RWPE2 (cell line): ENCODE measurements at regions not wholly inside any gene's neighbourhood (a gene's known extent, or its start where the extent isn't known, plus 50 kb on each side); places are given as distances from the start of the nearest gene placed in this dataset.
A peak's percentile ranks its signal among the peaks of the same experiment; 100 is the strongest.

Experiments used
- ATAC-seq: fragments of 200-7000 bp; cut with Tn5 transposase; 3 replicates; pipeline ENCODE4 v1.9.1; 2021; ENCODE audit warnings: low read depth
- DNase-seq: peaks from one replicate; pipeline ENCODE4 v3.0.0-alpha.2; 2020; ENCODE audit warnings: low spot score
- H3K27ac ChIP-seq: fragments of 450-650 bp; 2 replicates; pipeline ENCODE4 v1.5.1; 2017; ENCODE audit warnings: mild to moderate bottlenecking; ENCODE audit not compliant: poor library complexity, severe bottlenecking
- H3K27me3 ChIP-seq: fragments of 250-450 bp; sonication (Bioruptor Pico); 2 replicates; pipeline ENCODE4 v1.5.1; 2021; ENCODE audit warnings: mild to moderate bottlenecking, moderate library complexity; ENCODE audit not compliant: insufficient read depth, poor library complexity, severe bottlenecking
- H3K36me3 ChIP-seq: fragments of 250-450 bp; sonication (Bioruptor Pico); 2 replicates; pipeline ENCODE4 v1.5.1; 2020; ENCODE audit warnings: low read depth, mild to moderate bottlenecking, moderate library complexity
- H3K4me1 ChIP-seq: fragments of 250-450 bp; sonication (Bioruptor Pico); 2 replicates; pipeline ENCODE4 v1.5.1; 2021; ENCODE audit warnings: mild to moderate bottlenecking, moderate library complexity; ENCODE audit not compliant: insufficient read depth, poor library complexity, severe bottlenecking
- H3K4me3 ChIP-seq: fragments of 250-450 bp; sonication (Bioruptor Pico); 2 replicates; pipeline ENCODE4 v1.5.1; 2021; ENCODE audit warnings: mild to moderate bottlenecking, moderate library complexity; ENCODE audit not compliant: severe bottlenecking
- H3K9me3 ChIP-seq: fragments of 250-450 bp; sonication (Bioruptor Pico); 2 replicates; pipeline ENCODE4 v1.5.1; 2021; ENCODE audit warnings: mild to moderate bottlenecking, moderate library complexity; ENCODE audit not compliant: severe bottlenecking
- CTCF ChIP-seq: fragments of 450-650 bp; IDR thresholded peaks from one replicate; pipeline ENCODE4 v1.5.1; 2017; ENCODE audit warnings: mild to moderate bottlenecking, moderate library complexity; ENCODE audit not compliant: poor library complexity, severe bottlenecking

- no peak overlapping the region for H3K27ac ChIP-seq
- H3K9me3 ChIP-seq, result no peaks in the 10 kb centered on the region
- no peak for ATAC-seq
- no peak overlapping the region for H3K4me3 ChIP-seq
- no peaks in the 10 kb centered on the region for H3K36me3 ChIP-seq
- H3K4me1 ChIP-seq, result no peaks in the 10 kb centered on the region
- H3K27me3 ChIP-seq, result no peaks in the 10 kb centered on the region
- no peak for TF ChIP-seq CTCF
- DNase-seq, result no peak
Observed at GRCh38 chr3:110795163-110795562, 276.5 kb upstream of the NECTIN3 start.

- Histone ChIP-seq H3K9me3 (no peaks in the 10 kb centered on the region), H3K36me3 (no peaks in the 10 kb centered on the region), H3K27me3 (no peaks in the 10 kb centered on the region), H3K27ac (no peak overlapping the region), H3K4me3 (no peak overlapping the region), H3K4me1 (no peaks in the 10 kb centered on the region)
- TF ChIP-seq CTCF, result no peak
- peak; percentile 78; the same call in 2 of the 3 replicates for ATAC-seq
- no peak for DNase-seq
Observed at GRCh38 chr3:110799271-110799670, 272.3 kb upstream of the NECTIN3 start.

- peaks cover 9% of the 10 kb centered on the region for H3K4me1 ChIP-seq
- H3K4me3 ChIP-seq, result no peak overlapping the region
- H3K27ac ChIP-seq, result no peak overlapping the region
- DNase-seq (no peak), ATAC-seq (no peak)
- H3K36me3 ChIP-seq, result no peaks in the 10 kb centered on the region
- no peak for TF ChIP-seq CTCF
- no peaks in the 10 kb centered on the region for H3K27me3 ChIP-seq
- H3K9me3 ChIP-seq, result no peaks in the 10 kb centered on the region
Observed at GRCh38 chr3:110804856-110805255, 266.8 kb upstream of the NECTIN3 start.

GRCh38 chr3:110806924-110807323 is 264.7 kb upstream of the NECTIN3 start:
- Histone ChIP-seq H3K36me3 (no peaks in the 10 kb centered on the region), H3K27ac (no peak overlapping the region), H3K27me3 (no peaks in the 10 kb centered on the region), H3K9me3 (no peaks in the 10 kb centered on the region), H3K4me3 (no peak overlapping the region), H3K4me1 (peaks cover 19% of the 10 kb centered on the region)
- DNase-seq, result no peak
- no peak for TF ChIP-seq CTCF
- no peak for ATAC-seq

- TF ChIP-seq CTCF, result no peak
- 0 out of 3 replicates have a peak, but pooled peaks have one; percentile 29 for ATAC-seq
- no peaks in the 10 kb centered on the region for H3K9me3 ChIP-seq
Observed at GRCh38 chr3:110808630-110809029, 263.0 kb upstream of the NECTIN3 start.

More at GRCh38 chr3:110808630-110809029, 263.0 kb upstream of the NECTIN3 start:
- H3K36me3 ChIP-seq, result no peaks in the 10 kb centered on the region
- no peaks in the 10 kb centered on the region for H3K27me3 ChIP-seq
- DNase-seq, result no peak
- no peak overlapping the region for H3K4me3 ChIP-seq
- peaks cover 26% of the 10 kb centered on the region for H3K4me1 ChIP-seq
- H3K27ac ChIP-seq, result no peak overlapping the region
